SK-N-SH treated with all-trans-retinoic acid at 6 μM for 48 hours (cell line): ENCODE measurements at regions not wholly inside any gene's neighbourhood (a gene's known extent, or its start where the extent isn't known, plus 50 kb on each side); places are given as distances from the start of the nearest gene placed in this dataset.

ENCODE experiments used
- ATAC-seq: fragments of 200-7000 bp; cut with Tn5 transposase; 3 replicates; pipeline ENCODE4 v1.9.1; 2020; ENCODE audit warnings: mild to moderate bottlenecking, moderate library complexity
- ARNTL ChIP-seq: fragments of 450-650 bp; formaldehyde crosslinking; IDR thresholded peaks from 2 replicates; pipeline ENCODE4 v1.5.0; 2020; ENCODE audit warnings: low read depth, mild to moderate bottlenecking, moderate library complexity, borderline replicate concordance
- BACH2 ChIP-seq: fragments of 250-450 bp; sonication (Bioruptor Pico); IDR thresholded peaks from 2 replicates; pipeline ENCODE4 v1.9.0; 2021; ENCODE audit warnings: mild to moderate bottlenecking, borderline replicate concordance
- CREB5 ChIP-seq: fragments of 250-450 bp; sonication (Bioruptor Pico); IDR thresholded peaks from 2 replicates; pipeline ENCODE4 v1.5.1; 2020; ENCODE audit warnings: low read depth, mild to moderate bottlenecking, moderate library complexity
- CSRNP3 ChIP-seq: fragments of 250-450 bp; sonication (Bioruptor Pico); IDR thresholded peaks from 2 replicates; pipeline ENCODE4 v1.5.1; 2021; ENCODE audit warnings: mild to moderate bottlenecking, moderate library complexity
- ESRRG ChIP-seq: fragments of 250-450 bp; sonication (Bioruptor Pico); IDR thresholded peaks from 2 replicates; pipeline ENCODE4 v1.6.1; 2021; ENCODE audit warnings: mild to moderate bottlenecking
- ISL1 ChIP-seq: fragments of 250-450 bp; sonication (Bioruptor Pico); IDR thresholded peaks from 2 replicates; pipeline ENCODE4 v2.1.2; 2022; ENCODE audit warnings: mild to moderate bottlenecking, moderate library complexity
- OSR1 ChIP-seq: fragments of 250-450 bp; sonication (Bioruptor Pico); IDR thresholded peaks from 2 replicates; pipeline ENCODE4 v1.8.0; 2022; ENCODE audit warnings: moderate library complexity, mild to moderate bottlenecking, inconsistent platforms
- PATZ1 ChIP-seq: fragments of 250-450 bp; sonication (Bioruptor Pico); IDR thresholded peaks from 2 replicates; pipeline ENCODE4 v1.8.0; 2020; ENCODE audit warnings: mild to moderate bottlenecking, moderate library complexity, borderline replicate concordance
- PPARA ChIP-seq: fragments of 250-450 bp; sonication (Bioruptor Pico); IDR thresholded peaks from 2 replicates; pipeline ENCODE4 v1.5.0; 2020; ENCODE audit warnings: mild to moderate bottlenecking, borderline replicate concordance
- RARB ChIP-seq: fragments of 250-450 bp; sonication (Bioruptor Pico); IDR thresholded peaks from 2 replicates; pipeline ENCODE4 v1.8.0; 2021; ENCODE audit warnings: mild to moderate bottlenecking, moderate library complexity
- SNAI2 ChIP-seq: fragments of 250-450 bp; sonication (Bioruptor Pico); IDR thresholded peaks from 2 replicates; pipeline ENCODE4 v1.5.0; 2020; ENCODE audit warnings: mild to moderate bottlenecking, moderate library complexity
- TCF4 ChIP-seq: fragments of 250-450 bp; sonication (Bioruptor Pico); IDR thresholded peaks from 2 replicates; pipeline ENCODE4 v1.8.0; 2021; ENCODE audit warnings: mild to moderate bottlenecking, moderate library complexity, borderline replicate concordance
- TOX ChIP-seq: fragments of 250-450 bp; sonication (Bioruptor Pico); IDR thresholded peaks from 2 replicates; pipeline ENCODE4 v1.8.0; 2021; ENCODE audit warnings: mild to moderate bottlenecking, moderate library complexity, borderline replicate concordance
- TSHZ2 ChIP-seq: fragments of 250-450 bp; sonication (Bioruptor Pico); IDR thresholded peaks from 2 replicates; pipeline ENCODE4 v1.5.0; 2020; ENCODE audit warnings: mild to moderate bottlenecking, moderate library complexity
- ZFP3 ChIP-seq: fragments of 250-450 bp; sonication (Bioruptor Pico); IDR thresholded peaks from 2 replicates; pipeline ENCODE4 v1.5.0; 2020; ENCODE audit warnings: mild to moderate bottlenecking, moderate library complexity
- ZFP30 ChIP-seq: fragments of 450-650 bp; formaldehyde crosslinking; IDR thresholded peaks from 2 replicates; pipeline ENCODE4 v1.5.0; 2022; ENCODE audit warnings: mild to moderate bottlenecking, moderate library complexity
- ZNF565 ChIP-seq: fragments of 450-650 bp; formaldehyde crosslinking; conservative IDR thresholded peaks from 2 replicates; pipeline ENCODE4 v1.5.0; 2020; ENCODE audit warnings: low read depth, mild to moderate bottlenecking, moderate library complexity
- ZNF70 ChIP-seq: fragments of 450-650 bp; formaldehyde crosslinking; IDR thresholded peaks from 2 replicates; pipeline ENCODE4 v1.5.0; 2020; ENCODE audit warnings: mild to moderate bottlenecking, moderate library complexity
- ZNF8 ChIP-seq: fragments of 450-650 bp; formaldehyde crosslinking; IDR thresholded peaks from 2 replicates; pipeline ENCODE4 v1.5.0; 2020; ENCODE audit warnings: mild to moderate bottlenecking, moderate library complexity

- no peak for TF ChIP-seq CSRNP3 (CRISPR knock-in tag)
- no peak for TF ChIP-seq RARB (CRISPR knock-in tag)
- no peak for TF ChIP-seq PATZ1 (CRISPR knock-in tag)
- no peak for TF ChIP-seq TCF4
- TF ChIP-seq, all 23 proteins: peak for 0
Measured at GRCh38 chr5:93654676-93655075, 71.7 kb downstream of the NR2F1 start (continued).

- TF ChIP-seq TCF4 (no peak), SNAI2 (CRISPR knock-in tag) (no peak), TSHZ2 (CRISPR knock-in tag) (no peak)
- no peak for ATAC-seq
Measured at GRCh38 chr5:93653716-93654115, 70.7 kb downstream of the NR2F1 start.

- TF ChIP-seq PATZ1 (CRISPR knock-in tag) (no peak), ISL1 (CRISPR knock-in tag) (no peak), ZFP3 (CRISPR knock-in tag) (no peak), TCF4 (no peak), CSRNP3 (CRISPR knock-in tag) (no peak), ARNTL (CRISPR knock-in tag) (no peak), TOX (CRISPR knock-in tag) (no peak), ZNF565 (CRISPR knock-in tag) (no peak), ZNF70 (CRISPR knock-in tag) (no peak), BACH2 (CRISPR knock-in tag) (no peak), PPARA (CRISPR knock-in tag) (no peak), ESRRG (no peak), OSR1 (CRISPR knock-in tag) (no peak), TSHZ2 (CRISPR knock-in tag) (no peak), CREB5 (CRISPR knock-in tag) (no peak), ZFP30 (CRISPR knock-in tag) (no peak), ZNF8 (CRISPR knock-in tag) (no peak)
- ATAC-seq: no peak
Measured at GRCh38 chr5:93649234-93649900, 66.3 kb downstream of the NR2F1 start.
